Esophagus squamous epithelium (tissue), 4 donors: ENCODE measurements at regions not wholly inside any gene's neighbourhood (a gene's known extent, or its start where the extent isn't known, plus 50 kb on each side); places are given as distances from the start of the nearest gene placed in this dataset.

Experiments used
- POLR2A ChIP-seq, 4 donors: fragments of 450-650 bp; IDR thresholded peaks; one replicate each; pipeline ENCODE4 v1.6.1; 2017; ENCODE audit warnings: antibody characterized with exemption in 4 of 4, mild to moderate bottlenecking in 4 of 4, moderate library complexity in 3 of 4
- TF ChIP-seq, protein P1 (sequence below), 6 experiments: fragments of 450-650 bp in 4 of 6; fragments of 200-600 bp in 2 of 6; sonication (generic) in 2 of 6; IDR thresholded peaks; one replicate each; pipeline ENCODE4 v1.5.1; 2016 to 2019; ENCODE audit warnings: antibody characterized with exemption in 6 of 6, mild to moderate bottlenecking in 4 of 6, moderate library complexity in 4 of 6

DNA sequence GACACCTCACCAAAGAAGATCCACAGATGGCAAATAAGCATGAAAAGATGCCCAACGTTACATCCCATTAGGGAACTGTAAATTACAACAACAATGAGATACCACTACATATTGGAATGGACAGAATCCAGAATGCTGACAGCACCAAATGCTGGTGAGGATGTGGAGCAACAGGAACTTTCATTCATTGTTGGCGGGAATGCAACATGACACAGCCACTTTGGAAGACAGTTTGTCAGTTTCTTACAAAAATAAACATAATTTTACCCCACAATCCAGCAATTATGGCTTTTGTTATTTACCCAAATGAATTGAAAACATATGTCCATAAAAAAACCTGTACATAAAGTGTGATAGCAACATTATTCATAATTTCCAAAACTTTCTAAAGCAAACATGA lies 176.8 kb downstream of the C7orf25 start:
- TF ChIP-seq, protein P1, sequence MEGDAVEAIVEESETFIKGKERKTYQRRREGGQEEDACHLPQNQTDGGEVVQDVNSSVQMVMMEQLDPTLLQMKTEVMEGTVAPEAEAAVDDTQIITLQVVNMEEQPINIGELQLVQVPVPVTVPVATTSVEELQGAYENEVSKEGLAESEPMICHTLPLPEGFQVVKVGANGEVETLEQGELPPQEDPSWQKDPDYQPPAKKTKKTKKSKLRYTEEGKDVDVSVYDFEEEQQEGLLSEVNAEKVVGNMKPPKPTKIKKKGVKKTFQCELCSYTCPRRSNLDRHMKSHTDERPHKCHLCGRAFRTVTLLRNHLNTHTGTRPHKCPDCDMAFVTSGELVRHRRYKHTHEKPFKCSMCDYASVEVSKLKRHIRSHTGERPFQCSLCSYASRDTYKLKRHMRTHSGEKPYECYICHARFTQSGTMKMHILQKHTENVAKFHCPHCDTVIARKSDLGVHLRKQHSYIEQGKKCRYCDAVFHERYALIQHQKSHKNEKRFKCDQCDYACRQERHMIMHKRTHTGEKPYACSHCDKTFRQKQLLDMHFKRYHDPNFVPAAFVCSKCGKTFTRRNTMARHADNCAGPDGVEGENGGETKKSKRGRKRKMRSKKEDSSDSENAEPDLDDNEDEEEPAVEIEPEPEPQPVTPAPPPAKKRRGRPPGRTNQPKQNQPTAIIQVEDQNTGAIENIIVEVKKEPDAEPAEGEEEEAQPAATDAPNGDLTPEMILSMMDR (IDR thresholded peaks at IDR 0.05), result no peak
- no peak for TF ChIP-seq POLR2A (IDR thresholded peaks at IDR 0.05)
